Activated CD4-positive, alpha-beta T cell treated with anti-CD3 and anti-CD28 coated beads, Interleukin-2, amount 50 U/mL, for 24 hours (primary cell): ENCODE measurements at regions not wholly inside any gene's neighbourhood (a gene's known extent, or its start where the extent isn't known, plus 50 kb on each side); places are given as distances from the start of the nearest gene placed in this dataset.

Source experiments
- DNase-seq, 2 donors: peaks; one replicate each; pipeline ENCODE4 v3.0.0-alpha.2; 2020; ENCODE audit warnings: low read depth in 1 of 2, low spot score in 1 of 2

DNA sequence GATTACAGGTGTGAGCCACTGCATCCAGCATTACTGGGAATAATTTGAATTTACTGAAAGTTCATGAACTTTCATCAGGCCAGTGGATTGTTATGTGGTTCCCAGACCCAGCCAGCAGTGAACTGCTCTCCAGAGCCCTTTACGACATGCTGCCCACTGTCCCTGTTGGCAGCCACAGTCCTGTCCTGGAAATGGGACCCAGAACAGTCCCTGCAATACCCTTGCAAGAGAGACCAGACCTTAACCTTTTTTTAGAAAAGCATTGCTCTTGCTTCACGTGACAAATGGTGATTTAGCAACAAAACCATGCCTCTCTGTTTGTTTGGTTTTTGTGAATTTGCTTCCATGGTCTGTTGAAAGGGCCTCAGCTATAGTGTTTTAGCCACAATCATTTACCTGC is 367.3 kb upstream of the C2CD4B start:
- no peak for DNase-seq

DNA sequence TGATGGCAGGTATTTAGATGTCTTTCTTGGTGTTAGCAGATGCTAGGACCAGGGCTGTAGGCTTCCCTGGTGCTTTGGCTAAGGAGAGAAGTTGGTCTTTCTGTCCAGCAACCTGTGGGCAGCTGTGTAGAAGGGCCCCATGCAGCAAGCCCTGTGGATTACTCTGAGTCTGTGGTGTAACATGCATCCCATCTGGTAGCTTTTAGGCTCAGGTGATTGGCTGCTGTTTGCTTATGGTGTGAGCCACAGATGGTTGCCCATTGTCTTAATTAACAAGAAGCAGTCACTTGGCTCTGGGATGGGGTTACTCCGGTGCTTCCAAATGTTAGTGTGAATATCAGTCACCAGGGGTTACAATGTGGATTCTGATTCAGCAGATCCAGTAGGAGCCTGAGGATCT is 368.6 kb upstream of the C2CD4B start:
- DNase-seq: no peak

DNA sequence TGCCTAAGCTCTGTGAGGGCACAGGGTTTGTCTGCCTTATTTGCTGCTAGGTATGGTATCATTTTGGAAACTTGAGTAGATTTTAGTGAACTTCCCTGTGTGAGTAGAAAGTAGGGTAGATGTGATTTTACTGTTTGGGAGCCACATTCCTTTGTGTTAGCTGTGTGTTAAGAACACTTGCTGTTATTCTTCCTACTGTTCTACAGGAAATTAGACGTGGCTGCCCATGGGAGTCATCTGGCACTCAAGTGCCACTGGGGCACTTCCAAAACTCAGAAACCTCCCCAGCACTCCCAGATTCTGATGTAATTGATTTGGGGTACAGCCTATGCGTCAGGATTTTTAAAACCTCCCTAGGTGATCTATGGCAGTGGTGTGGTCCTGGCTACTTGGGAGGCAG is 369.9 kb upstream of the C2CD4B start:
- no peak for DNase-seq

DNA sequence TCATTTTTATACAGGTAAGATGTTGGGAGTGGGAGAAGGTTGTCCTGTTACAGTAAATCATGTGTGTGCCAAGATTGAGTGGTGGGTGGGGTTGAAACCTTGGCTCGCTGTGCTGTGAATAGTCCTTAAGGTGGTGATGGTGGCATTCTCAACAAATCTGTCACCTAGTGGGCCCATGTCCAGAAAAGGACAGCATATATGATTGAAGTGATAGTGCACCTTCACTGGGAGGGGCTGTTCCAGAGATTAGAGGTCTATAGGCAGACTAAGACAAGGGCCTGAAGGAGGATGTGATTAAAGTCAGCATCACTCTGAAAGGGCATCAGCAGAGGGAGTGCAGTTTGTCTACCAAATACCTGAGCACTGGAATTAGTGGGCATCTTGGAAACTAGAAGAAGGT is 374.2 kb upstream of the C2CD4B start:
- DNase-seq: no peak

DNA sequence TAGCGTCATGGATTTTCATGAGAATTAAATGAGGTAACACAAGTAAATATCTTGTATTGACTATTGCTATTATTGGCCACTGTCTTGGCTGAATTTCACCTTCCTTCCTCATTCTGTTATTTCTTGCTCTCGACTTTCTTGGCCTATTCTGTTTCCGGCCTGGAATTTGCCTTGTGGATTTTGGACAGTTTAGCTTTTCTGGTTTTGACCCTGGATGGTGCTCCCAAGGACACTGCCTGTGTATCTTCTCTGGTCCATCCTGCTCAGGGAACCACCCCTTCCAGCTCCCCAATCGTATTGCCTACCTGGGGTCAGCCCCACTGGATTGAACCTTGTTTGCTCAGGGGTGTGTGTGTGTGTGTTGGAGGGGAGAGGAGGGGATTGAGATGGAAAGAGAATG is 376.2 kb upstream of the C2CD4B start:
- no peak for DNase-seq

DNA sequence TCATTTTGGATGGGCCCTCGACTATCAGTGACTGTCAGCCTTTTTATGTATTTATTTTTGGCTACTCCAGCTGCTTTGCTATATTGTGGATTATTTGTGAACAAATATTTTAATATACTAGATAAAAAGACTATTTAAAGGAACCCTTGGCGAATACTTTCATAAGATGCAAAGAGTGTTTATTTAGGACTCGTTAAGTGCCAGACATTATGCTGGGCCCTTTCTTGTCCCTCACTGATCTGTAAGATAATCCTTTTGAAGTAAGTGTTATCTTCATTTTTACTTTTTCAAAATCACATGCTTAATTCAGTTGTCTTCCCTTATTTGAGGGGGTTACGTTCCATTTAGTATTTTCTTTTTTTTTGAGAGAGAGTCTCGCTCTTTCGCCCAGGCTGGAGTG is 376.8 kb upstream of the C2CD4B start:
- no peak for DNase-seq

DNA sequence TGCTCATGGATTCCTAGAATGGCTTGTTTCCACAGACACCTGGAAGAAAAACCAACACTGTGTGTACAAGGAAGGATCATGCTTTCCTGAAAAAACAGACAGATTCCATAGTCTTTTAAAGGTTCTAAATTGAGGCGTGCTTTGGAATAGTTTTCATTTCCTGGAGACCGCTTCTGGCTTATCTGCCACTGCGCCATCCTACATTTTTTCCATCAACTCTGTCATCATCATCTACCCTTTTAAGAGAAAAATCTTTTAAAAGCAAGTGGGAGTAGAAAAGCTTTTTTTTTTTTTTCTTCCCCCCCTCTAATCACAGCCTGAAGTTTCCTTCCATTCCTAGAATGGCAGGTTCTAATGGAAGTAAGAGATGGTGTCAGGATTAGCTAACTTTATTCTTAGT is 379.4 kb upstream of the C2CD4B start:
- DNase-seq: no peak

DNA sequence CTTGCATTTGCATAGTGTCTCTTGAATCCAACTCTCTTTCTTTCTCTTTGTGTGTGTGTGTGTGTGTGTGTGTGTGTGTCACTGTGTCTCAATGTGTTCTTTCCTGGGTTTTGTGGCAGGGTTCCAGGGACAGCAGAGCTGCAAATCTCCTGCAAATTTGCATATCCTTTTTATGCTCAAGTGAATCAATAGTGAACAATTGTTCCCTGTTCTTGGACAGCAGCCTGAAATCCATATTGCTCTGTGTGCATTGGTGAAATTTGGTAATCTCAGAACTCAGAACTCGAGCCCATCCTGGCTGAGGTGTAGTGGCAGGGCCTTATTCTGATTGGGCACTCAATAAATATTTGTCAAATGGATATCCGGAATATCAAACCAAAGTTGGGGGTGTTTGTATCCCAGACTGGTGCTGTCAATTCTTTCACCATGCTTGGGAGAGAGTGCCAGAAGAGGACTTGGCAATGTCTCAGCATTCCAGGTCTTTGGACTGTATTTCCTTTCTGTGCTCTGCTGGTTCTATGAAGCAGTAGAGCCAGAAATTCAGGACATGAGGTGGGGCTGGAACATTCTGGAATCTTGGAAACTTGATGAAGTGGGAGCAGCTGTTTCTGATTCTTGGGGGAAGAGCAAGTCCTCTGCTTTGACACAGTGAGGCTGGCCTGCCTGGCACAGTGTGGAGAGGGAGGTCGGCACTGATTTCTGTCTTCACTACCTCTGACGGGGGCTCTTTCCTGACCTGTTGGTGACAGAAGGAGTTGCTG is 380.6 kb upstream of the C2CD4B start:
- no peak for DNase-seq

DNA sequence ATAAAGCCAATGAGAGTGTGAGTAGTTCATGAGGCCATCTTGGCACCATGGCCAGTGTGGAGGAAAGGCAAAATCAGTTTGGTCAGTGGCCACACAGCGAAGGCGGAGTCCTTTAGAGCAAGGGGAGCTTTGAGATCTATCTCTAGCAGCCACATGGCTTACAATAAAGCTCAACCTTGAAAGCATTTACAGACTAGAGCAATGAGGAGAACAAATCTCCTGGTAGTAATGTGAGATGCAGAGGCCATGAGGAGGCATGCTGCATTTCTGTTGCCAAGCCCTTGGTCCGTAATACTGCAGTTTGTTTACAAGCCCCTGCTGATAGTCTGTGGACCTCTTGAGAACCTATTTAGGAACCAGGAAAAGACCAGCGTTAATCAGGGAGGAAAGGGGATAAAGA is 381.5 kb upstream of the C2CD4B start:
- no peak for DNase-seq

DNA sequence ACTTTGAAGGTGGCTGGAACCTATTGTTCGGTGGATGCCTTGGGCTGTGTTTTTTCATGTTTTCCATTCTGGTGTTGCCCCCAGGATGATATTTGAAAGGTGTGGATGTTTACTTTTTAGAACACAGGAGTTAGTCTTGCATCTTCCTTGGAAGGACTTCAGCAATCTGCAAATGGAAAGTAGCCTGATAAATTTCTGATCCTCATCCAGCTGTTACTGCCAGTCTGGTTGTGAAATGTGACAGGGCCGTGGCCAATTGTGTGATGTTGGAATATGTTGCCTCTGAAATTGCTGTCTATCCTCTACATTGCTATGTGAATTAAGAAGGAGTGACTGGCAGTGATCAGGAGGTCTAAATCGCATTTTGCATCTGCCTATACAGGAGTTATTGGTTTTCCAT is 382.5 kb upstream of the C2CD4B start:
- DNase-seq: no peak

DNA sequence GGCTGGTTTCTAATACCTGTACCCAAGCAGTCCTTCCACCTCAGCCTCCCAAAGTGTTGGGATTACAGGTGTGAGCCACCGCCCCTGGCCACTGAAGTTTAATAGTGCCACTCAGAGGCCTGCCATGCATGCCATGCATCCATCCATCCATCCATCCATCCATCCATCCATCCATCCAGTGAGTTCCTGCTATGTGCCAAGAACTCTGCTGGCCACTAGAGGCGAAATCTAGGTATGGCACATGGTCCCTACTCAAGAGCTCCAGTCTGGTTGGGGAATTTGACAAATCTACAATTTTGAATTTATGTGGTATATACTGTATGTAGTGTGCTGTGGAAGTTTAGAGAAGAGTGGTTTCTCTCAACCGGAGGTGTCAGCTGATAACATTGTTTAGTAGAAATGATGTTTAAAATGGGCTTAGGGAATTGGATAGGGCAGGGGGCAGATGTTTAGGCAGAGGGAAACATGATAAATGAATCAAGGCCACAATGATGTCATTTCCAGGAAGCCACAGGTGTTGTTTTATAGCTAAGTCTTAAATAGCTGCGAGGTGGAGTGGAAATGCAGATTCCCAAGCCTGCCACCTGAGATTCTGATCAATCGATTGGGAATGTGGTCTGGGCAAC is 384.4 kb upstream of the C2CD4B start:
- DNase-seq: no peak

DNA sequence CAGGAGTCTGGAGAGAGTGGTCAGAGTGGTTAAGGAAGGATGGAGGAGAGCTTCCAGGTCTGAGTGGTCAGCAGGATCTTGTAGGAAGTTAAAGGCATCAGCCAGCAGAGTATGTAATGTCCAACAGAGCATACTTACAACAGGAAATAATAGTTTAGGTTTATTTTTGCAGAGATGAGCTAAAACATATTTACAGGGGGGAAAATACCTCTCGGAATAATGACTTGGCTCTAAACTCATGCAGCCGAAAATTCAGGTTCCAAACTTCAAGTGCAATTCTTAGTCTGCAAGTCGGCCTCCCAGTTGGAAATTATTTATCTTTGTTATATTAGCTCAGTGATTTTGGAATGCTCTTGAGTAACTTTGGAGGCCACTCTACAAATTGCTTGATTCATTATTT is 385.0 kb upstream of the C2CD4B start:
- no peak for DNase-seq

DNA sequence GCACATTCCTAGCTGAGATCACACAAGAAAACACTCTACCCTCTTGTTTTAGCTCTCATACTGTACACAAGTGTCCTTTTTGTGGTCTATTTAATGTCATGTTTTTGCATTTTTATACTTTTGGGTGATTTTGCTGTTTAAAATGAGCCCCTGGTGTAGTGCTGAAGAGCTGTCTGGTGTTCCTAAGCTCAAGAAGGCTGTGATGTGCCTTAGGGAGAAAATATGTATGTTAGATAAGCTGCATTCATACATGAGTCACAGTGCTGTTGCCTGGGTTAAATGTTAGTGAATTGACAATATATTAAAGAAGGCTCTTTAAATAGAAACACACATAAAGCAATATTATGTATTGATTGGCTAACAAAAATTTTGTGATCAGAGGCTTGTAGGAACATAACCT is 387.4 kb upstream of the C2CD4B start:
- no peak for DNase-seq

DNA sequence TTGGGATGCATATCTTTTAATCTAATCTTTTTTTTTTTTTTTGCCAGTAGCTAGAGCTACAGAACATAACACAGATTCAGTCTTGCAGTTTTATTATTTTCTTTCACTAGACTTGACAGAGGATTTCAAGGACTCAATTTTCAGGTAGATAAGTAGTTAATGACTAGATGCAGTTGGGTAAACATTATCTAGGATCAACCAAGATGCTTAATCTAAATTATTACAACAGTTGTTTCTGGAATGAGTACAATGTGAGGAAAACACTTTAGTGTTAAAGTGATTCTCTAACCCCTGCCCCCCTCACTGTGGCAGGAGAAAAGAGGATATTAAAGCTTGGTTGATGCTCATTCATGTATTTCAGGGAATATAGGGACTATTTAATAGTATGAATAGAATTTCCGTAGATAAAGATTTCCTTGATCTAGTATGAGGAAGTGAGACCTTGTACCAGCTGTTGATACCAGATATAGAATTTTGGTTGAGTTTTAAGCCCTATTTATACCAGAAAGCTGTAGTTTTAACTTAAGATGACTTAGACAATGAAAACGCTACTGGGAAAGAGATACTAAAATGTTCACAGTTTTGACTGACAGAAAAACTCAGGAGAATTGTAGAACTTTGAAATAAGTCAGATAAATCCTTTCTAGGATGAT is 389.0 kb upstream of the C2CD4B start:
- no peak for DNase-seq

DNA sequence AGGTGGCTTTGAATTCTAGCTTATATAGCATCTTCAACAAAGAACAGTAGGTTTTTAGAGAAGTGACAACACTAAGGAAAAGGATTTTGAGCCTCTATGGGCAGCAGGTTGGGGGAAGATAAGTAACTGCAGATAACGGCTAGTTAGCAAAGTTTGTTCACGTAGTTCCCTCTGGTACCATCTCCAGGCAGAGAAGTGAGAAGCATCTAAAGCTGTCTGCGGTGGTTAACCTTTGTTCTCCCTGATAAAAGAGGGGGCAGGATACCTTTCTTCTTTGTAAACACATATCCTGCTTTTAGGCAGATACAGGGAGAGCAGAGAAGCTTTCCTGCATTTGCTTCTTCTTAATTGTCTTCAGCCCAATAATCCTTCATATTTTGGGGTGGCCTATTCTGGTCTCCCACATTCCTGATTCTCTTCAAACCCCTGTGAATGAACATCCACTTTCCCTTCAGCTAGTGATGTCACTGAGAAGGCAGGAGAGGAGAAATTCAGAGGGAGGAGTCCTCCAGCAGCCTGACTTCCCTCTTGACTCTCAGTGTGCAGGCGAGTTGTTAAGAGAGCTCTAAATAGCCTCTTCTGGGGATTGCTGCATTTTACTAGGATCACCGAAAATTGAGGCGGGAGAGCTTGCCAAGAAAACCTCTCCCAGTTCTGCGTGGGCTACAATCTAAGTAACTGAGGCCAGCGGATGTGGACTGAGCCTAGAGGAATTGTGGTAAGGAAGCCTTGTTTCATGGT is 393.7 kb upstream of the C2CD4B start:
- DNase-seq: no peak

DNA sequence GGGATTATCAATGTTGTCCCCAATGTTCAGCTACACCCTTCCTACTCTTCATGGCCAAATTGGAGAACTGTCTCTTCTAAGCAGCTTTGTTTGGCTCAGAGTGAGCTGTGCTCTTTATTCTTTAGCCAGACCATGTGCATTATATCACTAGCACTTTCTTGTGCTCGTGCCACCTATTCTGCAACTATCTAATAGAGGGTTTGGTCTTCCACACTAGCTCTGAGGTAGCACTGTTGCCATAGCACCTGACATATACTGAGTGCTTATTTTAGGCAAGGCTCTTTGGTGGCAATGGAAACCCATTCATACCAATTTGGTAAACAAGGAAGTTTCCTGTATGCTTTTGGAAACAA is 394.3 kb upstream of the C2CD4B start:
- DNase-seq: no peak

DNA sequence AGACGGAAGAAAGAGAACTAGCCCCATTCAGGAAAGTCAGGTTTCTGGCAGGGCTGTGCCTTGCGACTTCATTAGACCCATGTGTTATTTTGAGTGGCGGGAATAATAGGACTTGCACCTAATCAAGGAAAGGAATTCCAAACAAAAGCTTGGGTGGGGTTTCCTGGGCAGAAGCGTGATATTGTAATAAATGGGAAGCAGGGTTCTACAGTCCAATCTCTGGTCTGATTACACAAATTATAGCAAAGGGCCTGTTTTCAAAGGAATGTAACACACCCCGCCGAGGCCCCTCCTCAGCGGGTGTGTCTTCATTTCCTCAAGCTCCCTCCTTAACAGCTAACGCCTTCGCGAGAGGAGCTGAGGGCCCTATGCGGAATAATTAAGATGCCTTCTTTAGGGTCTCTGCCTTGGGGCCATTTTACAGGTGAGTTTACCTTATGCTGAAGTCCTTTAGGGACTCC is 396.0 kb upstream of the C2CD4B start:
- DNase-seq: no peak

DNA sequence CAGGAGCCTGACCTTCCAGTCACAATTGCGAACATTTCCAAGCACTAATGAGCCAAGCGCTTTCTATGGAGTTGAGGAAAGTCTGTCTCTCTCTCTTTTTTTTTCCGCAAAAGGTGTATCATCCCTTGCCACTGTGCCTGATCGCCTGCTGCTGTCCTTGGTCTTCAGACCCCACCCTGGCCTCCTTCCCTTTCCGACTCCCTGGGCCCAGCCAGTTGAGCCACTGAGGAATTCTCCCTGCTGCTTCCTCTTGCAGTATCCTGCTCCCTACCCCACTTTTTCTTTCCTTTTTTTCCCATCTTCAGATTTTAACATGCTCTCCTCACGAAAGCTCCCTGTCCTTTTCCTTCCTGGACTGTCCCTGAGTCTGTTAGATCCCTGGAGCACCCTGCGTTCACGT is 396.5 kb upstream of the C2CD4B start:
- no peak for DNase-seq

DNA sequence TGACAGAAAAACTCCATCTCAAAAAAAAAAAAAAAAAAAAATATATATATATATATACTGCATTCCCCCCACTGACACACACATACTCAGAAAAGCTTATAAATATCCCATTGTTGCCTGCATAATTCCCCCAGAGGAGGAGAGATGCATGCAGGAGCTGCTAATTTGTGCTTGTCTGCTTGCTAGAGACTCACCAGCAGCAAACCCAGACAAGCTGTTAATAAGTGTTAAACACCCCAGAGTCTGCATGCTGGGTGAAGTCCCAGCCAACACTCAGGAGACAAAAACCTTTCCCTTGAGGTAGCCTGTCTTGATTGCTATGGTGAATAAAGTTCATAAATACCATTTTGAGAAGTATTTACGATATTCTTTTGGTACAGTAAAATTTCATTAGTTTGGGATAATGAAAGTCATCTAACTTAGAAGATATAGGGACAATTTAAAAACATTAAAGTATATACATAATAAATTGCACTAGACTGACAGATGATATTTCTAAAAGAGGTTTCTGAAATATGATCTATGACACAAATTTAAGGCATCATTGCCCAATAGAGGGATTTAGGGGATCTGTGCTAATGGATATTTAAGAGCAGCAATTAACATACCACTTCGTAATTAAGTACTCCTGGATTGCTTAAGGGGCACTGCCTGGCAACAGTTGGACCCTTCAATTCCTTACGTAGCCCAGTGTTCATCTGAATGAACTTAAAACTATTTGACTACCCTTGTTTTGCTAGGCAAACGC is 400.0 kb upstream of the C2CD4B start:
- no peak for DNase-seq

DNA sequence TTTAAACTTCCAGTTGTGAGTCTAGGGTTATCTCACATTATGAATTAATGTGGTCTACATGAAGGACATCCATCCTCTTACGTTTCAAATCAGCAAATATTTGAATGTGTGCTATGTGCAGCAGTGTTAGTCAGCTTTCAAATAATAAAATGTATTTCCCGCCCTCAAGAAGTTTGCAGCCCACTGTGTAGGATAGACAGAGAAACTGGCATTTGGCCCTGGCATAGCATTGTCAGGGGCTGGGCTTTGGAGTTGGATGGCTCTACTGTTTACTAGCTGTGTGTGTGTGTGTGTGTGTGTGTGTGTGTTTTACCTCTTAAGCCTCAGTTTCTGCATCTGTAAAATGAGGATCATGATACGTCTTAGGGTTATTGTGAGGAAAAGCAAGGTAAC is 400.5 kb upstream of the C2CD4B start:
- no peak for DNase-seq

DNA sequence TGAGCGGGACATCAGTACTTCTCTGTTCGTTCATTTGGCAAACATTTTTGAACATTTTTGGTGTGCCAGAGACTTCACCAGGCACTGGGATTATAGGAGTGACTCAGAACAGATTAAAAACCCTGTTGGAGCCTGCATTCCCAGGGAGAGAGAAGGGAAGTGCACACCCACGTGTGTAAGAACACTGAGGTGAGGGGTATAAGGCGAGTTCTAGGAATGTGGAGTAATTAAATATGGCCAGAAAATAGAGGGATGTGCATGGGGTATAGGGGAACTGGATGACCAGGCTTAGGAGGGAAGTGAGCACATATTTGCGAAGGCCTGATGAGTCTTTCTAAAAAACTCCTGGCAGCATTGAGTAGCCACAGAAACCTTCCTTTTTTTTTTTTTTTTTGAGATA is 401.2 kb upstream of the C2CD4B start:
- no peak for DNase-seq
